ENCODE measurements at regions not wholly inside any gene's neighbourhood (a gene's known extent, or its start where the extent isn't known, plus 50 kb on each side); places are given as distances from the start of the nearest gene placed in this dataset.

- Histone ChIP-seq H3K23ac (ENCODE audit: insufficient read length, low read depth, low read length) (no peak overlapping the region), H4K20me1 (ENCODE audit: control insufficient read depth, insufficient read depth, insufficient read length) (no peaks in the 10 kb centered on the region), H3K18ac (ENCODE audit: insufficient read length, low read depth, low read length) (no peak overlapping the region), H3K56ac (ENCODE audit: insufficient read length, low read depth, low read length) (no peak overlapping the region), H4K91ac (ENCODE audit: insufficient read length, low read depth, low read length) (no peak overlapping the region), H4K5ac (ENCODE audit: insufficient read length, low read depth, low read length) (no peak overlapping the region), H3K27me3 (ENCODE audit: insufficient read depth, low read length) (no peaks in the 10 kb centered on the region), H3K79me1 (ENCODE audit: insufficient read depth, low read depth, low read length, poor library complexity, severe bottlenecking) (no peaks in the 10 kb centered on the region), H2BK120ac (ENCODE audit: low read depth, low read length, poor library complexity, severe bottlenecking) (no peak overlapping the region), H2BK12ac (ENCODE audit: insufficient read length, low read depth, low read length) (no peak overlapping the region), H3K9me3 (ENCODE audit: control insufficient read depth, low read depth, low read length) (no peaks in the 10 kb centered on the region), H2AFZ (ENCODE audit: low read length) (peak overlapping the region; percentile 59), H3K14ac (ENCODE audit: insufficient read depth, low read length) (no peak overlapping the region), H2BK20ac (ENCODE audit: low read depth, low read length, poor library complexity, severe bottlenecking) (no peak overlapping the region), H2BK5ac (ENCODE audit: insufficient read length, low read length) (no peak overlapping the region), H3K4ac (ENCODE audit: low read depth, low read length) (no peak overlapping the region), H3K4me1 (ENCODE audit: insufficient read depth, low read length) (no peaks in the 10 kb centered on the region; the same call in 1 of the 2 replicates), H2AK5ac (ENCODE audit: insufficient read length, low read length) (no peak overlapping the region), H3T11ph (ENCODE audit: low read length) (no peak overlapping the region), H3K23me2 (ENCODE audit: insufficient read length, low read depth, low read length, poor library complexity, severe bottlenecking) (no peaks in the 10 kb centered on the region), H3K4me2 (ENCODE audit: insufficient read depth, insufficient read length, low read length) (no peak overlapping the region), H3K27ac (ENCODE audit: insufficient read length, low read depth, low read length) (no peak overlapping the region), H3K9ac (ENCODE audit: extremely low read depth, insufficient read length, low read length) (no peak overlapping the region), H2BK15ac (ENCODE audit: low read depth, low read length) (no peak overlapping the region), H4K8ac (replicated peaks; ENCODE audit: insufficient read length, low read depth, low read length) (no peak overlapping the region), H3K79me2 (ENCODE audit: insufficient read depth, low read length) (no peaks in the 10 kb centered on the region)
- TF ChIP-seq, protein P1, sequence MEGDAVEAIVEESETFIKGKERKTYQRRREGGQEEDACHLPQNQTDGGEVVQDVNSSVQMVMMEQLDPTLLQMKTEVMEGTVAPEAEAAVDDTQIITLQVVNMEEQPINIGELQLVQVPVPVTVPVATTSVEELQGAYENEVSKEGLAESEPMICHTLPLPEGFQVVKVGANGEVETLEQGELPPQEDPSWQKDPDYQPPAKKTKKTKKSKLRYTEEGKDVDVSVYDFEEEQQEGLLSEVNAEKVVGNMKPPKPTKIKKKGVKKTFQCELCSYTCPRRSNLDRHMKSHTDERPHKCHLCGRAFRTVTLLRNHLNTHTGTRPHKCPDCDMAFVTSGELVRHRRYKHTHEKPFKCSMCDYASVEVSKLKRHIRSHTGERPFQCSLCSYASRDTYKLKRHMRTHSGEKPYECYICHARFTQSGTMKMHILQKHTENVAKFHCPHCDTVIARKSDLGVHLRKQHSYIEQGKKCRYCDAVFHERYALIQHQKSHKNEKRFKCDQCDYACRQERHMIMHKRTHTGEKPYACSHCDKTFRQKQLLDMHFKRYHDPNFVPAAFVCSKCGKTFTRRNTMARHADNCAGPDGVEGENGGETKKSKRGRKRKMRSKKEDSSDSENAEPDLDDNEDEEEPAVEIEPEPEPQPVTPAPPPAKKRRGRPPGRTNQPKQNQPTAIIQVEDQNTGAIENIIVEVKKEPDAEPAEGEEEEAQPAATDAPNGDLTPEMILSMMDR (conservative IDR thresholded peaks at IDR 0.05): no peak
- Mint-ChIP-seq H3K9me3 (no peaks in the 10 kb centered on the region), H3K36me3 (ENCODE audit: insufficient read depth in 1 of 3, low read depth in 3 of 3) (peaks cover 0 to 2% (median 0%) of the 10 kb centered on the region in 3 experiments; a peak in 1 of 7 replicates), H3K27me3 (ENCODE audit: low read depth) (no peaks in the 10 kb centered on the region), H3K27ac (peak overlapping the region in 1 of 3 experiments; percentile 76; a peak in 2 of 7 replicates), H3K4me3 (no peak overlapping the region), H3K4me1 (peaks cover 12 to 18% of the 10 kb centered on the region in 2 experiments)
- WGBS (ENCODE audit: extremely low coverage, insufficient read length, low lambda C conversion rate): no CpG with 5 or more reads among the region's 2 CpGs
- DNase-seq: no peak
Observed at GRCh38 chr4:152207378-152207720, 328.5 kb downstream of the FBXW7 start.
